HEK293T (cell line): ENCODE measurements at regions not wholly inside any gene's neighbourhood (a gene's known extent, or its start where the extent isn't known, plus 50 kb on each side); places are given as distances from the start of the nearest gene placed in this dataset.

Source experiments
- CTCF ChIA-PET: fragments of 350-600 bp; formaldehyde crosslinking; extraction: SDS; loops from one replicate; lab custom pipeline; 2021; ENCODE audit warnings: antibody characterized with exemption, inconsistent platforms; lab: Yijun Ruan, JAX
- POLR2A ChIA-PET: fragments of 350-600 bp; formaldehyde crosslinking; extraction: SDS; loops from one replicate; lab custom pipeline; 2020; ENCODE audit warnings: antibody characterized with exemption, inconsistent platforms; lab: Yijun Ruan, JAX
- DNase-seq: peaks from one replicate; pipeline ENCODE4 v3.0.0; 2012; ENCODE audit warnings: mixed read lengths; ENCODE audit errors: extremely low spot score
- ARNT ChIP-seq: fragments of 450-650 bp; IDR thresholded peaks from 2 replicates; pipeline ENCODE4 v1.6.1; 2017; ENCODE audit warnings: mild to moderate bottlenecking
- BHLHE40 ChIP-seq: fragments of 450-650 bp; IDR thresholded peaks from 2 replicates; pipeline ENCODE4 v1.6.1; 2016; ENCODE audit warnings: mild to moderate bottlenecking, moderate library complexity, borderline replicate concordance
- CTBP1 ChIP-seq: fragments of 450-650 bp; IDR thresholded peaks from 2 replicates; pipeline ENCODE4 v1.6.1; 2016; ENCODE audit warnings: borderline replicate concordance
- ELF4 ChIP-seq: fragments of 450-650 bp; IDR thresholded peaks from 2 replicates; pipeline ENCODE4 v1.6.1; 2017; ENCODE audit warnings: antibody characterized with exemption
- FOXA1 ChIP-seq: fragments of 450-650 bp; IDR thresholded peaks from 2 replicates; pipeline ENCODE4 v1.6.1; 2016; ENCODE audit warnings: mild to moderate bottlenecking
- FOXK2 ChIP-seq: fragments of 450-650 bp; IDR thresholded peaks from 2 replicates; pipeline ENCODE4 v1.6.1; 2016; ENCODE audit warnings: mild to moderate bottlenecking
- FOXM1 ChIP-seq: fragments of 450-650 bp; IDR thresholded peaks from 2 replicates; pipeline ENCODE4 v1.6.1; 2017; ENCODE audit warnings: mild to moderate bottlenecking, borderline replicate concordance
- HDGF ChIP-seq: fragments of 450-650 bp; IDR thresholded peaks from 2 replicates; pipeline ENCODE4 v1.6.1; 2017; ENCODE audit warnings: antibody characterized with exemption, borderline replicate concordance
- L3MBTL2 ChIP-seq: fragments of 450-650 bp; conservative IDR thresholded peaks from 2 replicates; pipeline ENCODE4 v1.6.1; 2016; ENCODE audit warnings: mild to moderate bottlenecking
- LEF1 ChIP-seq: fragments of 450-650 bp; IDR thresholded peaks from 2 replicates; pipeline ENCODE4 v1.6.1; 2017; ENCODE audit warnings: mild to moderate bottlenecking, borderline replicate concordance
- NFRKB ChIP-seq: fragments of 450-650 bp; IDR thresholded peaks from 2 replicates; pipeline ENCODE4 v1.6.1; 2016; ENCODE audit warnings: mild to moderate bottlenecking, moderate library complexity
- PKNOX1 ChIP-seq: fragments of 450-650 bp; IDR thresholded peaks from 2 replicates; pipeline ENCODE4 v1.6.1; 2016
- SP1 ChIP-seq: fragments of 450-650 bp; IDR thresholded peaks from 2 replicates; pipeline ENCODE4 v1.6.1; 2017
- SUZ12 ChIP-seq: fragments of 450-650 bp; IDR thresholded peaks from 2 replicates; pipeline ENCODE4 v1.6.1; 2016; ENCODE audit warnings: mild to moderate bottlenecking
- TARDBP ChIP-seq: fragments of 450-650 bp; IDR thresholded peaks from 2 replicates; pipeline ENCODE4 v1.6.1; 2016
- ZNF384 ChIP-seq: fragments of 450-650 bp; IDR thresholded peaks from 2 replicates; pipeline ENCODE4 v1.6.1; 2016

- TF ChIP-seq HDGF, result no peak
- no peak for TF ChIP-seq CTBP1
- no peak for TF ChIP-seq L3MBTL2
- DNase-seq, result no peak
- CTCF ChIA-PET, result no interaction called here
- POLR2A ChIA-PET, result no interaction called here
Observed at GRCh38 chr10:9913876-9914514, 1103.7 kb upstream of the CELF2 start.

- TF ChIP-seq LEF1, result no peak
- TF ChIP-seq PKNOX1, result no peak
- no peak for TF ChIP-seq ZNF384
- TF ChIP-seq FOXK2, result no peak
- TF ChIP-seq HDGF, result no peak
- no peak for TF ChIP-seq NFRKB
- no peak for TF ChIP-seq FOXM1
- no peak for TF ChIP-seq CTBP1
- no peak for TF ChIP-seq L3MBTL2
- no peak for TF ChIP-seq SP1
- no peak for TF ChIP-seq BHLHE40
- TF ChIP-seq ARNT, result no peak
- POLR2A ChIA-PET, result no interaction called here
- CTCF ChIA-PET, result no interaction called here
Observed at GRCh38 chr10:9921544-9921943, 1096.1 kb upstream of the CELF2 start.

GRCh38 chr10:9922126-9922870 is 1095.4 kb upstream of the CELF2 start:
- CTCF ChIA-PET, result interaction anchor here (0.5 kb wide), 1 partner anchor 444 kb away, joined by 8 read pairs; no protein-coding TSS in a partner anchor

More at GRCh38 chr10:9921544-9921943, 1096.1 kb upstream of the CELF2 start:
- DNase-seq, result no peak

GRCh38 chr10:9926003-9926402 is 1091.7 kb upstream of the CELF2 start:
- ChIA-PET CTCF (no interaction called here), POLR2A (no interaction called here)
- DNase-seq, result no peak
- TF ChIP-seq SP1 (no peak), ELF4 (no peak), FOXA1 (no peak), HDGF (no peak), NFRKB (no peak), L3MBTL2 (no peak), BHLHE40 (no peak), ZNF384 (no peak), FOXK2 (no peak), PKNOX1 (no peak), ARNT (no peak)

More at GRCh38 chr10:9922126-9922870, 1095.4 kb upstream of the CELF2 start:
- TF ChIP-seq PKNOX1, result no peak
- no peak for TF ChIP-seq TARDBP
- no peak for TF ChIP-seq FOXK2
- TF ChIP-seq LEF1, result no peak
- no peak for TF ChIP-seq ELF4
- no peak for TF ChIP-seq FOXA1
- no peak for TF ChIP-seq SUZ12
- no peak for TF ChIP-seq FOXM1
- no peak for TF ChIP-seq HDGF
- no peak for TF ChIP-seq CTBP1
- DNase-seq, result no peak
- POLR2A ChIA-PET, result no interaction called here

GRCh38 chr10:9926881-9927280 is 1090.8 kb upstream of the CELF2 start:
- ChIA-PET CTCF (no interaction called here), POLR2A (no interaction called here)
- DNase-seq, result no peak
- no peak for TF ChIP-seq HDGF
- TF ChIP-seq L3MBTL2, result no peak
- TF ChIP-seq SP1, result no peak
- TF ChIP-seq LEF1, result no peak
- TF ChIP-seq ARNT, result no peak
- TF ChIP-seq ZNF384, result no peak
- no peak for TF ChIP-seq CTBP1
- TF ChIP-seq PKNOX1, result no peak

DNA sequence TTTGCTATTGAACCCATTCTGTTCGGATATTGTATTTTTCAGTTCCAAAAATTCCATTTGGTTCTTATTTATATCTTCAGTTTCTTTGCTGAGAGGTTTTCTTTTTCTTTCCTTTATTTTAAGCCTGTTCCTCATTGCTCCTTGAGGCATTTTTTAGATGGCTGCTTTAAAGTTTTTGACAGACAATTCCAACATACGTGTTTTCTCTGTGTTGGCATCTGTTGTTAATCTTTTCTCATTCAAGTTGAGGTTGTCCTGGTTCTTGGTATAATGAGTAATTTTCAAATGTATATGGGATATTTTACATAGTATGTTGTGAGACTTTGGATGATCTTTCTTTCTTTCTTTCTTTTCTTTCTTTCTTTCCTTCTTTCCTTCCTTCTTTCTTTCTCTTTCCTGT is 1078.0 kb upstream of the CELF2 start:
- TF ChIP-seq LEF1, result no peak
- TF ChIP-seq ARNT, result no peak
- no peak for TF ChIP-seq ELF4
- TF ChIP-seq NFRKB, result no peak
- no peak for TF ChIP-seq FOXM1
- no peak for TF ChIP-seq FOXK2
- TF ChIP-seq PKNOX1, result no peak
- TF ChIP-seq CTBP1, result no peak
- DNase-seq, result no peak
- POLR2A ChIA-PET, result no interaction called here
- CTCF ChIA-PET, result no interaction called here
